Stimulated activated naive CD4-positive, alpha-beta T cell treated with Interleukin-2 at 50 U/mL for 16 hours (primary cell): ENCODE measurements at regions not wholly inside any gene's neighbourhood (a gene's known extent, or its start where the extent isn't known, plus 50 kb on each side); places are given as distances from the start of the nearest gene placed in this dataset.

Experiments
- DNase-seq: peaks from one replicate; lab custom pipeline; 2025; lab: John Stamatoyannopoulos, UW

GRCh38 chr1:8084913-8085312 is 58.8 kb upstream of the ERRFI1 start:
- no peak for DNase-seq

GRCh38 chr1:8083739-8084484 is 57.8 kb upstream of the ERRFI1 start:
- no peak for DNase-seq

GRCh38 chr1:8082945-8083344 is 56.8 kb upstream of the ERRFI1 start:
- no peak for DNase-seq

- no peak for DNase-seq
Observed at GRCh38 chr1:8078176-8078671, 52.1 kb upstream of the ERRFI1 start.

GRCh38 chr1:8077602-8078001 is 51.5 kb upstream of the ERRFI1 start:
- DNase-seq = no peak

- DNase-seq = no peak
Observed at GRCh38 chr1:8077120-8077573, 51.0 kb upstream of the ERRFI1 start.

- DNase-seq = no peak
Observed at GRCh38 chr1:8076176-8076575, 50.1 kb upstream of the ERRFI1 start.
